Osteocyte (in vitro differentiated cells): ENCODE measurements at regions not wholly inside any gene's neighbourhood (a gene's known extent, or its start where the extent isn't known, plus 50 kb on each side); places are given as distances from the start of the nearest gene placed in this dataset.

Source experiments
- DNase-seq: peaks from one replicate; pipeline ENCODE4 v3.0.0; 2021; ENCODE audit warnings: mixed read lengths; ENCODE audit not compliant: unreplicated experiment; ENCODE audit errors: extremely low spot score
- H3K27ac Mint-ChIP-seq: one replicate; pipeline ENCODE4 v1.8.0; 2021; ENCODE audit warnings: mild to moderate bottlenecking, mixed read lengths; ENCODE audit not compliant: unreplicated experiment
- H3K27me3 Mint-ChIP-seq: one replicate; pipeline ENCODE4 v1.8.0; 2021; ENCODE audit warnings: mixed read lengths; ENCODE audit not compliant: unreplicated experiment
- H3K36me3 Mint-ChIP-seq: one replicate; pipeline ENCODE4 v1.8.0; 2021; ENCODE audit warnings: mixed read lengths; ENCODE audit not compliant: unreplicated experiment
- H3K4me1 Mint-ChIP-seq: one replicate; pipeline ENCODE4 v1.8.0; 2021; ENCODE audit warnings: mixed read lengths; ENCODE audit not compliant: unreplicated experiment
- H3K4me3 Mint-ChIP-seq: one replicate; pipeline ENCODE4 v1.8.0; 2021; ENCODE audit warnings: mild to moderate bottlenecking, moderate library complexity, mixed read lengths; ENCODE audit not compliant: unreplicated experiment
- H3K9me3 Mint-ChIP-seq: one replicate; pipeline ENCODE4 v1.8.0; 2021; ENCODE audit warnings: mixed read lengths; ENCODE audit not compliant: unreplicated experiment
- CTCF ChIP-seq: fragments of 200-600 bp; sonication (generic); IDR thresholded peaks from 2 replicates; pipeline ENCODE4 v1.5.0; 2021; ENCODE audit warnings: antibody characterized with exemption, mild to moderate bottlenecking, moderate library complexity

- no peaks in the 10 kb centered on the region for H3K27me3 Mint-ChIP-seq
- H3K27ac Mint-ChIP-seq = no peak overlapping the region
- H3K36me3 Mint-ChIP-seq = no peaks in the 10 kb centered on the region
- H3K4me3 Mint-ChIP-seq = no peak overlapping the region
- no peak for DNase-seq
- no peak for TF ChIP-seq CTCF
- no peaks in the 10 kb centered on the region for H3K9me3 Mint-ChIP-seq
- H3K4me1 Mint-ChIP-seq = peaks cover 16% of the 10 kb centered on the region
Measured at GRCh38 chr5:56685503-56686217, 129.7 kb upstream of the MAP3K1 start.

DNA sequence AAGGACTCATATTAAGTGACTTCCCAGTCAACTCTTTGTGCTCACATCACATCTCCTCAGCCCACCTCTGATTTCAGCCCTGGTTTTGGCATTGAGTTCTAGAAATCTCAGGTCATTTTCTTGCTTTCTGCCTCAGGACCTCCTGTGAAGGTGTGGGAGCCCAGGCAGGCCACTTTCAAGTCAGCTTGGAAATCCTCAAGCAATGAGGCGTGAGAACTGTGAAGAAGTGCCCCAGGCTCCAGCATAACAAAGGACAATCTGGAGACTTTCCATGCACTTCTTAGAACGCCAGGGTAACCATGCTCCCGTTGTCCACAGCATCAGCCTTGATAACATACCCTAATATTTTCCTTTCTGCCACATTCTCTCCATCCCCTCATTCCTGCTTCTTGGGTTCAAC is 131.2 kb upstream of the MAP3K1 start:
- H3K27ac Mint-ChIP-seq = no peak overlapping the region
- H3K9me3 Mint-ChIP-seq = no peaks in the 10 kb centered on the region
- H3K4me3 Mint-ChIP-seq = no peak overlapping the region
- H3K27me3 Mint-ChIP-seq = no peaks in the 10 kb centered on the region
- H3K36me3 Mint-ChIP-seq = no peaks in the 10 kb centered on the region
- TF ChIP-seq CTCF = no peak
- peaks cover 29% of the 10 kb centered on the region for H3K4me1 Mint-ChIP-seq
- DNase-seq = no peak

DNA sequence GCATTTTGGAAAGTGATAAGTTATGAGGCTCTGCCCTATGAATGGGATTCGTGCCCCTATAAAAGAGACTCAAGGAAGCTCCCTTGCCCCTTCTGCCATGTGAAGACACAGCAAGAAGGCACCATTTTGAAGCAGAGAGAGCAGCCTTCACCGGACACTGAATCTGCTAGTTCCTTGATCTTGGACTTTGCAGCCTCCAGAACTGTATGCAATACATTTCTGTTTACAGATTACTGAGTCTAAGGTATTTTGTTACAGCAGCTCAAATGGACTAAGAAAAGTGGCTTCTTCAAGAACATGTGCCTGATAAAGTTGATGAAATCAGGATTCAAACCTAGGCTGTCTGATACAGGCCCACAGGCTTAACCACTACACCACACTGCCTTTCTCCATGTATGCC is 131.6 kb upstream of the MAP3K1 start:
- DNase-seq = no peak
- Mint-ChIP-seq H3K36me3 (no peaks in the 10 kb centered on the region), H3K9me3 (no peaks in the 10 kb centered on the region), H3K27me3 (no peaks in the 10 kb centered on the region), H3K4me1 (peaks cover 33% of the 10 kb centered on the region), H3K27ac (no peak overlapping the region), H3K4me3 (no peak overlapping the region)
- no peak for TF ChIP-seq CTCF

- peaks cover 37% of the 10 kb centered on the region for H3K4me1 Mint-ChIP-seq
Measured at GRCh38 chr5:56683281-56683680, 132.1 kb upstream of the MAP3K1 start.

DNA sequence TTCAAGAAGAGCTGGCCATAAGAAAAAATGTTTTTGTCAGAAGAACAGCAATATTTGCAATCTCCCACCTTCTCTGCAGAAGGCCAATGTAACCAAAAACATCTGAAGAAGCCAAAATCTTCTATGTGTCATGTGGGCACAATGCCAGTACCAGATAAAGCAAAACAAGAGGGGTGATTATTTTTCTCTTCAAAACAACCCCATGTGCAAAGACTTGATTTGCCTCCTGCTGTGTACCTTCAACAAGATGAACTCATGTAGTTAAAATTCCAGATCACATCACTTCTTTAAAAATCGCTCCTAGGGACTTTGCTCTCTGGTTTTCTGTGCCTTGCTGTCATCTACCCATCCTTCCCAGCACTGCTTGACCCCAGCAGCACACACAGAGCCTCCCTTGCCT is 134.0 kb upstream of the MAP3K1 start:
- Mint-ChIP-seq H3K4me1 (peaks cover 56% of the 10 kb centered on the region), H3K9me3 (no peaks in the 10 kb centered on the region), H3K27me3 (no peaks in the 10 kb centered on the region), H3K27ac (peak overlapping the region; percentile 80), H3K4me3 (no peak overlapping the region), H3K36me3 (no peaks in the 10 kb centered on the region)
- DNase-seq = no peak
- no peak for TF ChIP-seq CTCF

More at GRCh38 chr5:56683281-56683680, 132.1 kb upstream of the MAP3K1 start:
- no peak overlapping the region for H3K27ac Mint-ChIP-seq
- DNase-seq = no peak
- no peaks in the 10 kb centered on the region for H3K27me3 Mint-ChIP-seq
- no peak for TF ChIP-seq CTCF
- H3K9me3 Mint-ChIP-seq = no peaks in the 10 kb centered on the region
- H3K36me3 Mint-ChIP-seq = no peaks in the 10 kb centered on the region
- no peak overlapping the region for H3K4me3 Mint-ChIP-seq
